Gastroesophageal sphincter (tissue), 4 donors: ENCODE measurements at regions not wholly inside any gene's neighbourhood (a gene's known extent, or its start where the extent isn't known, plus 50 kb on each side); places are given as distances from the start of the nearest gene placed in this dataset.

Experiments used
- ATAC-seq: fragments of 150-250 bp; one replicate; pipeline ENCODE4 v1.9.1; 2016; ENCODE audit warnings: mild to moderate bottlenecking, moderate library complexity
- H3K27ac ChIP-seq, 4 donors: fragments of 200-600 bp; sonication (generic) in 3 of 4; 1 replicate in 3 of 4; 2 replicates in 1 of 4; pipeline ENCODE4 v1.5.1; 2016 to 2019
- H3K27me3 ChIP-seq: fragments of 200-600 bp; sonication (generic); one replicate; pipeline ENCODE4 v1.5.1; 2019
- H3K36me3 ChIP-seq, 2 donors: fragments of 200-600 bp; sonication (generic); one replicate each; pipeline ENCODE4 v1.5.1; 2019; ENCODE audit warnings: control low read depth in 1 of 2
- H3K4me1 ChIP-seq, 3 donors: fragments of 200-600 bp; sonication (generic); 1 replicate in 2 of 3; 2 replicates in 1 of 3; pipeline ENCODE4 v1.5.1; 2016 to 2019; ENCODE audit warnings: control low read depth in 2 of 3
- H3K4me3 ChIP-seq, 2 donors: fragments of 200-600 bp; sonication (generic); one replicate each; pipeline ENCODE4 v1.5.1; 2019; ENCODE audit warnings: mild to moderate bottlenecking in 1 of 2, moderate library complexity in 1 of 2
- H3K9me3 ChIP-seq, 3 donors: fragments of 200-600 bp; sonication (generic); one replicate each; pipeline ENCODE4 v1.5.1; 2017 to 2019; ENCODE audit warnings: control low read depth in 2 of 3
- EP300 ChIP-seq: sonication (generic); formaldehyde crosslinking; IDR thresholded peaks from one replicate; pipeline ENCODE4 v1.6.1; 2017; ENCODE audit warnings: antibody characterized with exemption, mild to moderate bottlenecking
- POLR2A ChIP-seq, 2 donors: fragments of 450-650 bp; IDR thresholded peaks; one replicate each; pipeline ENCODE4 v1.6.1; 2017; ENCODE audit warnings: antibody characterized with exemption in 2 of 2, mild to moderate bottlenecking in 2 of 2, moderate library complexity in 1 of 2
- POLR2AphosphoS5 ChIP-seq: sonication (generic); formaldehyde crosslinking; IDR thresholded peaks from one replicate; pipeline ENCODE4 v1.6.1; 2017; ENCODE audit warnings: antibody characterized with exemption
- WGBS, 2 donors: methylation state at CpG; one replicate each; pipeline ENCODE4 v1.1.5; 2018; ENCODE audit warnings: low coverage in 1 of 2; 5-methylcytosine and 5-hydroxymethylcytosine counted together
- TF ChIP-seq, protein P1 (sequence below), 4 experiments: fragments of 200-600 bp in 2 of 4; fragments of 450-650 bp in 2 of 4; sonication (generic) in 1 of 4; IDR thresholded peaks; one replicate each; pipeline ENCODE4 v1.5.1; 2017 to 2019; ENCODE audit warnings: antibody characterized with exemption in 4 of 4, mild to moderate bottlenecking in 2 of 4, moderate library complexity in 2 of 4

DNA sequence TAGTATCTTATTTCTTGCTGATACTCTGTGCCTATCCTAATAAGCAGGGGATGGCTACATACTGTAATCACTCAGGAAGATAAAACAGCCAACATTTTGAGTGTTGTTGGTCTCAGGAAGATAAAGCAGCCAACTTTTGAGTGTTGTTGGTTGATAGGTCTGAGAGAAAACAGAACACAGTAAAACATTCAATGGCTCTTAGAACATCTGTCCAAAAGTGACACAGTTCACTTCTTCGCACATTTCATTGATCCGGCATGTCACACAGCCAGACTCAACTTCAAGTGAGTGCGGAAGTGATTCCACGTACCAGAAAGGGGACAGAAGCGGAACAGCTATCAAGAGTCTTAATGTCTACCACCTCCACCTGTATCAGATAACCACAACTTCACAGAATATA, 87.3 kb upstream of the DMD start:
- no peaks in the 10 kb centered on the region for H3K4me1 ChIP-seq
- H3K9me3 ChIP-seq = no peaks in the 10 kb centered on the region
- H3K27ac ChIP-seq = no peak overlapping the region
- no peak overlapping the region for H3K4me3 ChIP-seq
- ATAC-seq = no peak
- no peaks in the 10 kb centered on the region for H3K36me3 ChIP-seq
- H3K27me3 ChIP-seq = no peaks in the 10 kb centered on the region
- TF ChIP-seq, protein P1, sequence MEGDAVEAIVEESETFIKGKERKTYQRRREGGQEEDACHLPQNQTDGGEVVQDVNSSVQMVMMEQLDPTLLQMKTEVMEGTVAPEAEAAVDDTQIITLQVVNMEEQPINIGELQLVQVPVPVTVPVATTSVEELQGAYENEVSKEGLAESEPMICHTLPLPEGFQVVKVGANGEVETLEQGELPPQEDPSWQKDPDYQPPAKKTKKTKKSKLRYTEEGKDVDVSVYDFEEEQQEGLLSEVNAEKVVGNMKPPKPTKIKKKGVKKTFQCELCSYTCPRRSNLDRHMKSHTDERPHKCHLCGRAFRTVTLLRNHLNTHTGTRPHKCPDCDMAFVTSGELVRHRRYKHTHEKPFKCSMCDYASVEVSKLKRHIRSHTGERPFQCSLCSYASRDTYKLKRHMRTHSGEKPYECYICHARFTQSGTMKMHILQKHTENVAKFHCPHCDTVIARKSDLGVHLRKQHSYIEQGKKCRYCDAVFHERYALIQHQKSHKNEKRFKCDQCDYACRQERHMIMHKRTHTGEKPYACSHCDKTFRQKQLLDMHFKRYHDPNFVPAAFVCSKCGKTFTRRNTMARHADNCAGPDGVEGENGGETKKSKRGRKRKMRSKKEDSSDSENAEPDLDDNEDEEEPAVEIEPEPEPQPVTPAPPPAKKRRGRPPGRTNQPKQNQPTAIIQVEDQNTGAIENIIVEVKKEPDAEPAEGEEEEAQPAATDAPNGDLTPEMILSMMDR (IDR thresholded peaks at IDR 0.05) = no peak
- TF ChIP-seq EP300 = no peak
- no peak for TF ChIP-seq POLR2AphosphoS5
- TF ChIP-seq POLR2A (IDR thresholded peaks at IDR 0.05) = no peak
- WGBS, 2 donors = 83 to 94% methylated on average over 5 of the region's 5 CpGs

DNA sequence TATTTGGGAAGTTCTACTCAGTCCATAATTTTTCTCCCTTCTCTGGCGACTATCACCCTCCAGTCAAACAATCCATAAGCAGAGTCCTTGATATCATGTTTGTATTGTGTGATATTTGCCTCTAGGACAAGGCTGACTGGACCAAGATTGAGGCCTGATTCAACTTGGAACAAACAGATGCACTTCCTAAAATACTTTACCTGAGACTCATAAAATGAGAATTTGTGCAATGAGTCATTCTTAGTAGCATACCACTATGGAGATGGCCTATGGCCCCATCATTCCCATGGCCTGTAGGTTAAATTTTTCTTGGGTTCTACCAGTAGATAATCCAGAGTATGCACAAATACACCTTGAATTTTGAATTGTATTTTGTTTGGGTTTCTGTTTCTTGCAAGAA, 74.2 kb upstream of the DMD start:
- H3K9me3 ChIP-seq = no peaks in the 10 kb centered on the region
- no peak for ATAC-seq
- no peak overlapping the region for H3K4me3 ChIP-seq
- H3K36me3 ChIP-seq = no peaks in the 10 kb centered on the region
- TF ChIP-seq POLR2AphosphoS5 = no peak
- TF ChIP-seq EP300 = no peak
- TF ChIP-seq, protein P1 (IDR thresholded peaks at IDR 0.05) = no peak
- TF ChIP-seq POLR2A (IDR thresholded peaks at IDR 0.05) = no peak
- no peaks in the 10 kb centered on the region for H3K4me1 ChIP-seq
- 33 to 88% methylated on average over 1 of the region's 1 CpG for WGBS, 2 donors
- no peaks in the 10 kb centered on the region for H3K27me3 ChIP-seq
- no peak overlapping the region for H3K27ac ChIP-seq

DNA sequence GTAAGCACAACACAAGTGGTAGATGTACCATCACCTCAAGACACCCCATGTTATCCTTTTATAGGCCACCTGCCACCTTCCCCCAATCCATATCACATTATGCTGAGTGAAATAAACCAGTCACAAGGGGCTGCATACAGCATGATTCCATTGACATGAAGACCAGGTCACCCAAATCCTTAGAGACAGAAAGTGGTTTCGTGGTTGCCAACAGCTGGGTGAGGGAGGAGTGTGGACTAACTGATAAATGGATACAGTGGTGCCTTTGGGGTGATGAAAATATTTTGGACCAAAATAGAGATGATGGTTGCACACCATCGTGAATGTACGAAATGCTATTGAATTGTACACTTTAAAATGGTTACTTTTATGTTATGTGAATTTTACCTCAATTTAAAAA, 65.7 kb upstream of the DMD start:
- Histone ChIP-seq H3K27me3 (no peaks in the 10 kb centered on the region), H3K27ac (no peak overlapping the region), H3K36me3 (no peaks in the 10 kb centered on the region), H3K9me3 (no peaks in the 10 kb centered on the region), H3K4me1 (no peaks in the 10 kb centered on the region), H3K4me3 (no peak overlapping the region)
- TF ChIP-seq POLR2A (IDR thresholded peaks at IDR 0.05) (no peak), POLR2AphosphoS5 (no peak), EP300 (no peak)
- TF ChIP-seq, protein P1 (IDR thresholded peaks at IDR 0.05) = no peak
- no peak for ATAC-seq
- WGBS, 2 donors = 67 to 94% methylated on average over 2 to 3 of the region's 3 CpGs

DNA sequence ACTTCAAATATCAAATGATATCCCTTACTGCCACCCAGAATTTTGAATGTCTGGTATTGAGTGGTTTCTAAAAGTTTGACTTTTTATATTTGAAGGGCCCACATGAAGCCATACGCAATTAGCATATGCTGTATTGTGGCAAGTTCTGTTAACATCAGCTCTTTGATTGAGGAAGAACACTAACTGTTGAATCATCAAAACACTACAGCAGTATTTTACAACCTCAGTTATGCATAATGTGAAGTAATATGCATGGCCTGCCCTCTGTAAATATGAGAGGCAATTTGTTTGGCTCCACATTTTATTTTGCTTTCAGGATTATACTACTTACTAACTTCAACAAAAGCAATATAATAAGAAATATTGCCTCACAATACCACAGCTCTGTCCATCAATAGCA, 62.2 kb upstream of the DMD start:
- Histone ChIP-seq H3K4me3 (no peak overlapping the region), H3K27ac (no peak overlapping the region), H3K27me3 (no peaks in the 10 kb centered on the region), H3K9me3 (no peaks in the 10 kb centered on the region), H3K36me3 (no peaks in the 10 kb centered on the region), H3K4me1 (no peaks in the 10 kb centered on the region)
- 88 to 100% methylated on average over 1 of the region's 1 CpG for WGBS, 2 donors
- TF ChIP-seq POLR2A (IDR thresholded peaks at IDR 0.05) (no peak), POLR2AphosphoS5 (no peak), EP300 (no peak)
- TF ChIP-seq, protein P1 (IDR thresholded peaks at IDR 0.05) = no peak
- no peak for ATAC-seq

DNA sequence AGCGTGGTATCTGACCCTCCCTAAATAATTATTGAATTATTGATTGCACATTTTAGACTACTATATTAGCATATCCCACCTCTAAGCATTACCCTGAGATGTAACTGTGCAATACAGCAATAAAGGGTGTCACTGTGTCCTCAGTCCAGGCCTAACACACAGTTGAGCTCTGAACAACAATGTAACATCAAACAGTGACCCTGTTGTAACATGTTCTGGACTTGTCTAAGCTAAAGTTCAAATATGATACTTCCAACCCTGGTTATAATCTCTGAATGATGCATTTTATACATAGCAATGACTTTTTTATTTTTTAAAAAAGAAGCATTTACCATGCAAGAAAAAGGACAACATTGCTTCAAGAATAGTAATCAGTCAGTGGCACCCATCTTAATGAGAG, 61.6 kb upstream of the DMD start:
- WGBS, 2 donors = 54 to 100% methylated on average over 1 of the region's 1 CpG
- Histone ChIP-seq H3K4me1 (no peaks in the 10 kb centered on the region), H3K27ac (no peak overlapping the region), H3K27me3 (no peaks in the 10 kb centered on the region), H3K9me3 (no peaks in the 10 kb centered on the region), H3K36me3 (no peaks in the 10 kb centered on the region), H3K4me3 (no peak overlapping the region)
- no peak for TF ChIP-seq POLR2A (IDR thresholded peaks at IDR 0.05)
- TF ChIP-seq EP300 = no peak
- TF ChIP-seq, protein P1 (IDR thresholded peaks at IDR 0.05) = no peak
- no peak for TF ChIP-seq POLR2AphosphoS5
- no peak for ATAC-seq
